Activated CD4-positive, alpha-beta T cell treated with anti-CD3 and anti-CD28 coated beads, Interleukin-10, Interleukin-2, amounts not matched to agents 100 ng/mL and 50 ng/mL, durations not matched to agents 16 hours and 8 hours (primary cell): ENCODE measurements at regions not wholly inside any gene's neighbourhood (a gene's known extent, or its start where the extent isn't known, plus 50 kb on each side); places are given as distances from the start of the nearest gene placed in this dataset.
"Not testable (repeated sequence)": the region's sequence is repeated elsewhere in the genome, so short reads cannot be mapped to it uniquely, and the experiment has no call there.

Experiments
- DNase-seq: peaks from one replicate; pipeline ENCODE4 v3.0.0-alpha.2; 2020

DNA sequence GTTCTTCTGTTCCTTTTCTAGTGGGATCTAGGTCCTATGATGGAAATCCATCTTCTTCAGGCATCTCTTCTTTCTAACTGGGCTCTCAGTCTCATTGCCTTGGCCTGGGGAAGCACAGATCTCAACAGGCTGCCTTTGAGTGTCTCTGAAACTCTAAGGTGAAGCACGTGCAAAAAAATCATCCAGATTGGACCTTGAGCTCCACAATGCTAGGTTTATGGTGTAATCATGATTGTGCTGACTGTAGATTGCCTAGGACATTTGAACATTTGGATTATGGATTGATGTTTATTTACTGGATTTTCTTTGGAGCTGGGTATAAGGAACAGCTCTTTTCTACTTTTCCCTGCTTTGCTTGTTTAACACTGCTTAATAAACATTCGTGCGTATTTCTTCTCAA, 191.5 kb upstream of the NR3C2 start:
- no peak for DNase-seq

- DNase-seq, result no peak
Measured at GRCh38 chr4:148632476-148632875, 190.3 kb upstream of the NR3C2 start.

DNA sequence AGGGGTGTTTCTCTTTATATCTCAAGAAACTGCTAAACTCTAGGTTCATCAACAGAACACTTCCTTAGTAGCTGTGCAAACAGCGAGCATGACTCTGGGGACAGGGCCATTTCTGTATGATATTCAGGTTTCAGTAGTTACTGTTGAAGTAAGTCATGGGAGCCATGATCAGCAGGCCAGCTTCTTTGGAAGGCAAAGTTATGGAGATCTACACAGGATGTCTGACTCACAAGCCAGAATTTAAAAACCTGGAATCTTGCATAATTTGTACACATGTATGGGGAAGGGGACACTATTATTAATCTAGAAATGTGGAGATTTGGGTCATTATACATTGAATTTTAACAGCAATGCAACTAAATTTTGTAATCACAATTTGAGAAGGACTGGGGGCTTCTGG, 187.8 kb upstream of the NR3C2 start:
- no peak for DNase-seq

DNA sequence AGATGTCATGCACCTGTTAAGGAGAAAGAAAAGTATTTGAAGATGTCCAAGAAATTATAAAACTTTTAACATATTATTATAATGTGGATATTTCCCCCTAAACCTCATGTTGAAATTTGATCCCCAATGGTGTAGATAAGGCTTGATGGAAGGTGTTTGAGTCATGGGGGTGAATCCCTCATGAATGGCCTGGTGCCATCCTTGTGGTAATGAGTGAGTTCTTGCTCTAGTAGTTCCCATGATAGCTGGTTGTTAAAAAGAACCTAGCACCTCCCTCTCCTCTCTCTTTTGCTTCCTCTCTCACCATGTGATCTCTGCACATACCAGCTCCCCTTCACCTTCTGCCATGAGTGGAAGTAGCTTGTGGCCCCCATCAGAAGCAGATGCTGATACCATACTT, 176.6 kb upstream of the NR3C2 start:
- no peak for DNase-seq

GRCh38 chr4:148608968-148609367, 166.8 kb upstream of the NR3C2 start:
- no peak for DNase-seq

- DNase-seq, result not testable (repeated sequence)
Measured at GRCh38 chr4:148598418-148599207, 156.4 kb upstream of the NR3C2 start.

DNA sequence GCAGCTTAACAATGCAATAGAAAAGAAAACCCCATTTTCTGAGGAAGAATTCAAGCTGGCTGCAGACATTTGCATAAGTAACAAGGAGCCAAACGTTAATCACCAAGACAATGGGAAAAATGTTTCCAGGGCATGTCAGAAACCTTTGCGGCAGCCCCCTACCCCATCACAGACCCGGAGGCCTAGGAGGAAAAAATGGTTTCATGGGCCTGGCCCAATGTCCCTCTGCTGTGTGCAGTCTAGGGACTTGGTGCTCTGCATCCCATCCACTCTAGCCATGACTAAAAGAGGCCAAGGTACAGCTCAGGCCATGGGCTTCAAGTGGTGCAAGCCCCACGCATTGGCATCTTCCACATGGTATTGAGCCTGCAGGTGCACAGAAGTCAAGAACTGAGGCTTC, 147.0 kb upstream of the NR3C2 start:
- no peak for DNase-seq

- no peak for DNase-seq
Measured at GRCh38 chr4:148575577-148575976, 133.4 kb upstream of the NR3C2 start.

- DNase-seq, result no peak
Measured at GRCh38 chr4:148574911-148575310, 132.7 kb upstream of the NR3C2 start.

GRCh38 chr4:148574502-148574901, 132.3 kb upstream of the NR3C2 start:
- no peak for DNase-seq

- no peak for DNase-seq
Measured at GRCh38 chr4:148574066-148574465, 131.9 kb upstream of the NR3C2 start.

- DNase-seq, result no peak
Measured at GRCh38 chr4:148573296-148573695, 131.1 kb upstream of the NR3C2 start.

GRCh38 chr4:148565801-148566200, 123.6 kb upstream of the NR3C2 start:
- DNase-seq, result no peak

GRCh38 chr4:148563684-148564083, 121.5 kb upstream of the NR3C2 start:
- no peak for DNase-seq

DNA sequence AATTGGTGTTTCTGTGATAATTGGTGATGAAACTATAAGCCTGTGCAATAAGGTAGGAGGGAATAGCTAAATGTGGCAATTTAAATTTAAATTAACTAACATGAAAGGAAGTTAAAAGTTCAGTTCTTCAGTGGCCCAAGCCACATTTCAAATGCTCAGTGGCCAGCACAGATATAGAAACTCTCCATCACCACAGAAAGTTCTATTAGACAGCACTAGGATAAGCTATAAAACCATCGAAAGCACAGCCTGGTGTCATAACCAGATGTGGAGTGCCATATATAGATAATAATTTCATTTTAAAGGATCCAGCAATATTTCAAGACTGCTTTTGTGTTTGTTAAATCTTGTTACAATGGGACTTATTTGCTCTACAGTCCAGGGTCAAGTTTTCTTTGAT, 119.3 kb upstream of the NR3C2 start:
- DNase-seq, result no peak

GRCh38 chr4:148557793-148558192, 115.6 kb upstream of the NR3C2 start:
- DNase-seq, result no peak

GRCh38 chr4:148550788-148551187, 108.6 kb upstream of the NR3C2 start:
- DNase-seq, result no peak

DNA sequence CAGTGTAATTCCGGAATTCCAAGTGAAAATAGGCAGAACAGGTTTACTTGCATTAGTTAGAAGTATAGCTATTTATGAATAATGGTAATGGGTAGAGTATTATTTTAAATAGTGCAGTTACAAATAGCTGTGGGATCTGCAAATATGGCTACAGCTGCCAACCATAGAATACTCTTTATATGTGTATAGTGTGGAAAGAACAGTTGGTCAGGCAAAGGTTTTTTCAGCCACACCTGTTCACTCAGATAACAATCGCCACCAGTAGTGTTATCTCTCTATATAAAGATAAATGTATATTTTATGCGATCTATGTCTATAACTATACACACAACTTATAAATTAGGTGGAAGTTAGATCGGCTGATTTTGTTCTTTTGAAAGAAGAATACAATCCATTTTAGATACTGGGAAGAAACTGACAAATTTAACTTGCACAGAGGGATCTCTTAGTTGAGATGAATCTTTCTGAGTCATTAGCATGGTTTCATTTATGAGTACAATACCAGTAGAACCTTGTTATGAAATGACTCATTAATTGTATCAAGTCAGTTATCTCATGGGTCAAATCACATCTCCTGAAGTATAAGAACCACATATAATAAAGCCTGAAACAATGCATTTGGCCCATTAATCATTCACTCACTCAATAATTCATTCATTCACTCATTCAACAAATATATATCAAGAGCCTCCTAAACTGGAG, 100.9 kb upstream of the NR3C2 start:
- peak; percentile 40 for DNase-seq

DNA sequence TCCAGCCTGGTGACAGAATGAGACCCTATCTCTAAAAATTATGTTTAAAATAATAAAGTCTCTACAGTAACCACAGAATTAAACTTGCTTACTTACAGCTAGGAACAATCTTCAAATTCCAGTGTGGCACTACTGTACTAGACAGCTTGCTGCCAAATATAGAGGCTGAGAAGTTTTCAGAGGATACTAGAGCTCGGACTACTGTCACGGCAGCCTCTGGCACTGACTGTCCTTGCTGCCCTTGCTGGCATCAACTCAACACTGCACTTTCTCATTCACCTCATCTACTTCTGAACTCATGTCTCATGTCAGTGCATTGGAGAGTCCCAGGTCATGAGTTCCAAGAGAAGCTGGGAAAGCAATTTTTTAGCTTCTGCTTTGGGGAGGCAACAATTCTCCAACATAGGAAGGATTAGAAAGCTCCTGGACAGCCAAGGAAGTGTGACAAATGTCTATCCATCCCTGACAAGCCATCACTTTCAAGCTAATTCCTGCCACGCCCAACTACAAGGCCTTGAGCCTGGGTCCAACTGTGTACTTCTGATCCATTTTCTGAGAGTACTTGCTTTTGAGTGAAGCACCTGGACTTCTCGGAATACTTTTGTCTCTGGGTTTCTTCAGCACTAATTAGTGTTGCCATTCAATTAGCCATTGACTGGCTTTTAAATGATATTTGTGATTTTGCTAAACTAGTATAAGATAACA, 98.6 kb upstream of the NR3C2 start:
- DNase-seq, result no peak

- no peak for DNase-seq
Measured at GRCh38 chr4:148539387-148539786, 97.2 kb upstream of the NR3C2 start.

GRCh38 chr4:148533851-148534250, 91.6 kb upstream of the NR3C2 start:
- not testable (repeated sequence) for DNase-seq

DNA sequence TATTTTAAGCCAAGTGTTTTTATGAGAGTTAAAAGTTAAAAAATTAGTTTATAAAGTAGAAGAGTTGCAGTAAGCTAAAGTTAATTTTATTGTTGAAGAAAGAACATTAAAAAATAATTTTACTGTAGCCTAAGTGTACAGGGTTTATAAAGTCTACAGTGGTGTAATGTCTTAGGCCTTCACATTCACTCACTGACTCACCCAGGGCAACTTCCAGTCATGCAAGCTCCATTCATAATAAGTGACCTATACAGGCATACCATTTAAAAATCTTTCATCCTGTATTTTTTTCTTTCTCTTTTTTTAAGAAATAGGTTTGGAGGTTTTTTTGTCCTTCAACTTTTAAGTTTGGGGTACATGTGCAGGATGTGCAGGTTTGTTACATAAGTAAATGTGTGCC, 87.9 kb upstream of the NR3C2 start:
- DNase-seq, result no peak

DNA sequence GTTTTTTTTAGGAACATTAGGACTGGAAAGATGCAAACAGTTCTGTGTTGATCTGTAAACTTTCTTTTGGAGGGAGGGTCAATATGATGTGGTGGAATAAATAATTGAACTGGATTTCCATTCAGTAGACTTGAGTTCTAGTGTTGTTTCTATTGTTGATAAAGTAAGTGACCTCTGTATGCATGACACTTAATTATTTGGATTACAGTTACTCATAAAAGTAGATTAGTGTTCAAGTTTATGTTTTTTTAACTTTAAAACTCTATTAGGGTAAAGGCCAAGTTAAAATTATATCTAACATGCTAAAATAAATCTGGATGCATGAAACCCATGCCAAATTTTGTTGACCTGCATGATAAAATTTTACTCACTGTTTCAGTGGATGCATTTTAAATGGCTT, 85.4 kb upstream of the NR3C2 start:
- no peak for DNase-seq

DNA sequence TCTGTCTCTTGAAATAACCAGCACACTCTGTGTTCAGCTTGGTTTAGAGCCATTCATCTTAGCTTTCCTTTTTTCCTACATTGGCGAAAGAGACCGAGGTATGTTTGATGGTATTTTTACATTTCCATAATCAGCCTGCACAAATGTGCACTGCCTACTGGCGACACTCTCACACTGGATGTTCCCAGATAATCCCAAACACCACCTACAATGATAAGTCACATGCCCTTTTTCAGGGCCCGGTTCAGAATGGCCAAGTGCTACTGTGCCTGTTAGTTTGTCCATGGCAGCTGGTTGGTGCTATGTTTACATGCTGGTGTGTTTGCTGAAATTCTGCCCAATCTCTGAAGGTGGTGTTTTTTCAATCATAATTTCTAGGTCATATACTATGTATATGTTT, 80.8 kb upstream of the NR3C2 start:
- DNase-seq, result no peak
